HEK293T (cell line): ENCODE measurements at regions not wholly inside any gene's neighbourhood (a gene's known extent, or its start where the extent isn't known, plus 50 kb on each side); places are given as distances from the start of the nearest gene placed in this dataset.

ENCODE experiments used
- CTCF ChIA-PET: fragments of 350-600 bp; formaldehyde crosslinking; extraction: SDS; loops from one replicate; lab custom pipeline; 2021; ENCODE audit warnings: antibody characterized with exemption, inconsistent platforms; lab: Yijun Ruan, JAX
- POLR2A ChIA-PET: fragments of 350-600 bp; formaldehyde crosslinking; extraction: SDS; loops from one replicate; lab custom pipeline; 2020; ENCODE audit warnings: antibody characterized with exemption, inconsistent platforms; lab: Yijun Ruan, JAX
- DNase-seq: peaks from one replicate; pipeline ENCODE4 v3.0.0; 2012; ENCODE audit warnings: mixed read lengths; ENCODE audit errors: extremely low spot score
- ARNT ChIP-seq: fragments of 450-650 bp; IDR thresholded peaks from 2 replicates; pipeline ENCODE4 v1.6.1; 2017; ENCODE audit warnings: mild to moderate bottlenecking
- BHLHE40 ChIP-seq: fragments of 450-650 bp; IDR thresholded peaks from 2 replicates; pipeline ENCODE4 v1.6.1; 2016; ENCODE audit warnings: mild to moderate bottlenecking, moderate library complexity, borderline replicate concordance
- CTBP1 ChIP-seq: fragments of 450-650 bp; IDR thresholded peaks from 2 replicates; pipeline ENCODE4 v1.6.1; 2016; ENCODE audit warnings: borderline replicate concordance
- ELF4 ChIP-seq: fragments of 450-650 bp; IDR thresholded peaks from 2 replicates; pipeline ENCODE4 v1.6.1; 2017; ENCODE audit warnings: antibody characterized with exemption
- FOXA1 ChIP-seq: fragments of 450-650 bp; IDR thresholded peaks from 2 replicates; pipeline ENCODE4 v1.6.1; 2016; ENCODE audit warnings: mild to moderate bottlenecking
- FOXK2 ChIP-seq: fragments of 450-650 bp; IDR thresholded peaks from 2 replicates; pipeline ENCODE4 v1.6.1; 2016; ENCODE audit warnings: mild to moderate bottlenecking
- FOXM1 ChIP-seq: fragments of 450-650 bp; IDR thresholded peaks from 2 replicates; pipeline ENCODE4 v1.6.1; 2017; ENCODE audit warnings: mild to moderate bottlenecking, borderline replicate concordance
- HDGF ChIP-seq: fragments of 450-650 bp; IDR thresholded peaks from 2 replicates; pipeline ENCODE4 v1.6.1; 2017; ENCODE audit warnings: antibody characterized with exemption, borderline replicate concordance
- L3MBTL2 ChIP-seq: fragments of 450-650 bp; conservative IDR thresholded peaks from 2 replicates; pipeline ENCODE4 v1.6.1; 2016; ENCODE audit warnings: mild to moderate bottlenecking
- LEF1 ChIP-seq: fragments of 450-650 bp; IDR thresholded peaks from 2 replicates; pipeline ENCODE4 v1.6.1; 2017; ENCODE audit warnings: mild to moderate bottlenecking, borderline replicate concordance
- NFRKB ChIP-seq: fragments of 450-650 bp; IDR thresholded peaks from 2 replicates; pipeline ENCODE4 v1.6.1; 2016; ENCODE audit warnings: mild to moderate bottlenecking, moderate library complexity
- PKNOX1 ChIP-seq: fragments of 450-650 bp; IDR thresholded peaks from 2 replicates; pipeline ENCODE4 v1.6.1; 2016
- SP1 ChIP-seq: fragments of 450-650 bp; IDR thresholded peaks from 2 replicates; pipeline ENCODE4 v1.6.1; 2017
- SUZ12 ChIP-seq: fragments of 450-650 bp; IDR thresholded peaks from 2 replicates; pipeline ENCODE4 v1.6.1; 2016; ENCODE audit warnings: mild to moderate bottlenecking
- TARDBP ChIP-seq: fragments of 450-650 bp; IDR thresholded peaks from 2 replicates; pipeline ENCODE4 v1.6.1; 2016
- ZNF384 ChIP-seq: fragments of 450-650 bp; IDR thresholded peaks from 2 replicates; pipeline ENCODE4 v1.6.1; 2016

DNA sequence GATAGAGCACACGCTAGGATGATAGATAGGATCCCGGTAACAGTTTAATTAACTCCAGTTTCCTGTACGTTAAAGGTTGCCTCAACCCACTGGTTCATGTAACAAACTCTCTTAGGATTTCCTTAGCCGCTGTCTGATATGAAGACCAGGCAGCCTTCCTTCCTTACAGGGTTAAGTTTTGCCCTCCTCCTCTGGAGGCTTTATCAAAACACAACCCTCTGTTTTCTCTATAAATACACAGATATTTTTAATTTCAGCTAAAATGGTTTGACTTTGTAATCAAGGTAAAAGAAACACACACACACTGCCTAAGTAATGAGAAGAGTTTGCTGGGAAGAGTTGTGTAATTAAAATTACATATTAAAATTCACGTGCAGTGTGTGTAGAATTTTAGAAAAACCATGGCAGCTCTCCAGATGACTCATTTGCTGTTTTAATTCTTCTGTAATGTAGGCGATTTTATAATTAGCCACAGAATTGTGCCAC is 369.8 kb downstream of the CSNK1G3 start:
- peak; percentile 20 for DNase-seq
- POLR2A ChIA-PET: interaction anchor here (0.7 kb wide), 1 partner anchor 68 kb away, joined by 3 read pairs; no protein-coding TSS in a partner anchor
- no peak for TF ChIP-seq SUZ12
- no peak for TF ChIP-seq PKNOX1
- TF ChIP-seq ARNT: no peak
- TF ChIP-seq SP1: no peak
- no peak for TF ChIP-seq TARDBP
- TF ChIP-seq FOXK2: no peak
- TF ChIP-seq CTBP1: no peak
- TF ChIP-seq FOXM1: no peak
- no peak for TF ChIP-seq NFRKB
- CTCF ChIA-PET: no interaction called here

DNA sequence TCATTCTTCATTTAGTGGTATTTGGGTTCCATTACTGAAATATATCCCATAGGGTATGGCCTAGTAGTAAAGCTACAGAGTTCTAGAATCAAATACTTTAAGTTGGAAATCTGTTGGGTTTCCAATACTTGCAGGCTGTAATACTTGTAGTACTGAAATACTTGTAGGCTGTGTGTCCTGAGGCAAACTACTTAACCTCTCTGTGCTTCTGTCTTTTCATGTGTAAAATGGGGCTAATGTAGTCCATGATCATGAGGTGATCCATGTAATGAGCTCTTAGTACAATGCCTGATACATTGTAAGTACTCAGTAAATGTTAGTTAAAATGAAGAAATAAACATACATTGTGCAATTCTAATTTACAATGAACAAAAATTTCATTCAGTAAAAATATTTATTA is 368.9 kb downstream of the CSNK1G3 start:
- POLR2A ChIA-PET: no interaction called here
- TF ChIP-seq NFRKB (no peak), ELF4 (no peak), PKNOX1 (no peak), FOXM1 (no peak), ZNF384 (no peak), TARDBP (no peak), L3MBTL2 (no peak), SP1 (no peak), CTBP1 (no peak), FOXA1 (no peak), ARNT (no peak)
- no peak for DNase-seq
- CTCF ChIA-PET: no interaction called here

- ChIA-PET POLR2A (no interaction called here), CTCF (no interaction called here)
- TF ChIP-seq ELF4 (no peak), FOXA1 (no peak), NFRKB (no peak), L3MBTL2 (no peak), BHLHE40 (no peak), ZNF384 (no peak), FOXK2 (no peak), SP1 (no peak), TARDBP (no peak), SUZ12 (no peak), LEF1 (no peak), CTBP1 (no peak), ARNT (no peak)
- DNase-seq: no peak
Measured at GRCh38 chr5:123879071-123879470, 367.1 kb downstream of the CSNK1G3 start.

DNA sequence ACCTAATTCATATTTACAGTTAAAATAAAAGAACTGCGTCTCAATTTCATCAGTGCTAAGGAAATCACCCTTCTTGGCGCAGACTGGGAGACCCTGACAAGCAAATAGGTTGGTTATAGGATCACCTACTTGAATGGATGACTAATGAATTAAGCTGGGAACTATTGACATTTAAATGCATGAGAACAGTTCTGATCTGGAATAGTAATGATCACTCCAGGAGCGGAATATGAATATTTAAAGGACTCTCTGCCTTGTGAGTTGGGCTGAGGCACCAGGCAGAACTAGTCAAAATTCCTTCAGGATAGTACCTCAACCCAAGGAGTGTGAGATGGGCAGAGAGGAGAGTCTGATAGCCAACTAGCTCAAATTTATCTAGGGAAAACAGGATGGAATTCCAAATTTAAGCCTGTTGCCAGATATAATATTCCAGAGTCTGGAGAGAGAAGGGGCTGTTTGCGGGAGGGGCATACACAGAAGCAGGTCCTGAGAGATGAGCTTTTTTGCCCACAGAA is 364.4 kb downstream of the CSNK1G3 start:
- ChIA-PET POLR2A (no interaction called here), CTCF (interaction anchor here (0.7 to 0.8 kb wide), 2 partner anchors 7 to 61 kb away, joined by 3 read pairs; no protein-coding TSS in a partner anchor)
- no peak for TF ChIP-seq FOXK2
- no peak for TF ChIP-seq L3MBTL2
- TF ChIP-seq BHLHE40: no peak
- no peak for TF ChIP-seq ARNT
- no peak for TF ChIP-seq SP1
- TF ChIP-seq PKNOX1: no peak
- TF ChIP-seq ELF4: no peak
- TF ChIP-seq FOXM1: no peak
- no peak for TF ChIP-seq SUZ12
- no peak for TF ChIP-seq NFRKB
- no peak for TF ChIP-seq CTBP1
- TF ChIP-seq TARDBP: no peak
- DNase-seq: no peak

- ChIA-PET POLR2A (no interaction called here), CTCF (interaction anchor here (0.7 to 0.8 kb wide), 2 partner anchors 8 to 61 kb away, joined by 3 read pairs; no protein-coding TSS in a partner anchor)
- peak; percentile 26 for DNase-seq
- TF ChIP-seq TARDBP: no peak
- TF ChIP-seq LEF1: no peak
- TF ChIP-seq L3MBTL2: no peak
- TF ChIP-seq NFRKB: no peak
- no peak for TF ChIP-seq SUZ12
- no peak for TF ChIP-seq CTBP1
- no peak for TF ChIP-seq ARNT
- TF ChIP-seq FOXK2: no peak
- TF ChIP-seq HDGF: no peak
- no peak for TF ChIP-seq ZNF384
- TF ChIP-seq PKNOX1: no peak
- TF ChIP-seq SP1: no peak
- no peak for TF ChIP-seq FOXM1
- TF ChIP-seq ELF4: no peak
- no peak for TF ChIP-seq FOXA1
Measured at GRCh38 chr5:123875561-123876275, 363.7 kb downstream of the CSNK1G3 start.
